Hindlimb muscle (tissue), 1 donor: ENCODE measurements at regions not wholly inside any gene's neighbourhood (a gene's known extent, or its start where the extent isn't known, plus 50 kb on each side); places are given as distances from the start of the nearest gene placed in this dataset.

Experiments
- DNase-seq: peaks from one replicate; pipeline ENCODE4 v3.0.0-alpha.2; 2013

DNA sequence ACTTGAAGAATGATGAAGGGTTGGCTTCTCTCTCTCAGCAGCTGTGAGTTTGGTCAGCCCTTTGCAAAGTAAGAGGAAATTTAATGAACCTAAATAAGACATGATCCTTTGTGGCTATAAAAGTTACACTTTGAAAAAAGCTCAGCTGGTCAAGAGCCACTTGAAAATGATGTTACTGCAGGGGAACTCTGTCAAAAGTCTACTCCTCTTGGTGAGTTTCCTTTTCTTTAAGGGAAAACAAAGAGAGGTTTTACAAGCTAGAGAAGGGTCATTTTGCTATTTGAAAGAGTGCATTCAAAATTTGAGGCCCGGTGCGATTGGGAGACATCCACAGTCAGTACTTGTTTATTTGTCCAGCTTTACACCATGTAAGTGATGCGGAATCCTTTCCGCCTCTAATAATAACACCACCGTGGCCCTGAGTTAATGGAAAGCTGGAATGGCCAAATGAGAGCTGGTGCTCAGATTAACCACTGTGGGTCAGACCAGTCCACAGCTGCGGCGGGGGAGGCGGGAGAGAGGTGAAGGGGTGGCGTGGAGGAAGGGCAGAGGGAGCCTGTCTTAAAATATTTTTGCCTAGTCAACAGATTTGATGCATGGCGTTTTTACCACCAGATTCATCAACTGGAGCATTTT is 404.0 kb downstream of the TLE4 start:
- DNase-seq = no peak

DNA sequence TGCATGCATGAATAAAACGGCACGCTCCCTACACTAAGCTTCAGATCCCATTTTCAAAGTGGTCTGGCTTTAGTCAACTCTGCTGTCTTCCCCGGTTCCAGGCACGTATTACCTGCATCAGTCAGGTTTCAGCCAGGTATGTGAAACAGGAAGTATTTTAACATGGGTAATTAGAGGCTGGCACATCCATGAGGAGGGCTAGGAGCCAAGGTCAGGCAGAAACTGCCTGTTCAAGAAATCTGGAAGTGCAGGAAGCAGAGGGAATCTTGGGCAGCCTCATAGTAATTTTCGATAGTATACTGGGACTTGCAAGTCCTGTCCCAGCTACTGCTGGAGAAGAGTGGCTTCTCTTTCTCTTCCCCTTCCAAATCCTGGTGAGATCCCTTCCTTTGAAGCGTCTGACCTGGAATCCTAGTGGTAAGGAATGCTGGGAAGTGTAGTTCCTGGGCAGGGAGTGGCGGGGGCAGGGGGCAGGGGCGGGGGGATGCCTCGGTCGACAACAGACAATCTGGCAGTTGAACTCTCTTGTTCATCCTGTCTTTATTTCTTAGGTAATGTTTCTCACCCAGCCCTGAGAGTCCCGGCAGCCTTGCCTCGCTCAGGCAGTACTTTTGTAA is 403.1 kb downstream of the TLE4 start:
- no peak for DNase-seq

DNA sequence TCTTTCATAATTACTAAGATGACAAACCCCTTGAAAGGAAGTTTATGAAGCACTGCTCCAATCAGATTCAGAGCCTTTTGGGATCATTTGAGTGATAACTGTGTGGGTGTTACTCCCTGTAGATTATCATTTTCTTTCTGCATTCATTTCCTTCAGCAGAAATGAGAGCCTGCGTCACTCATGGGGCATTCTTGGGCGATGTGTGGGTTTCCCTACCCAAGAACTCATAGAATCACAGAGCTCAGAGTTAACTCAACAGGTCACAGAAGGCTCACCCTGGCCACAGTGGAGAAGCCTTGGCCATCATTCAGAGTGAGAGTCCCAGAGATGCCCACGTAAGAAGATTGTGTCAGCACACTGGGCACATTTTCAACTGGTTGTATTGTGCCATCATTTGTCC is 401.9 kb downstream of the TLE4 start:
- no peak for DNase-seq

DNA sequence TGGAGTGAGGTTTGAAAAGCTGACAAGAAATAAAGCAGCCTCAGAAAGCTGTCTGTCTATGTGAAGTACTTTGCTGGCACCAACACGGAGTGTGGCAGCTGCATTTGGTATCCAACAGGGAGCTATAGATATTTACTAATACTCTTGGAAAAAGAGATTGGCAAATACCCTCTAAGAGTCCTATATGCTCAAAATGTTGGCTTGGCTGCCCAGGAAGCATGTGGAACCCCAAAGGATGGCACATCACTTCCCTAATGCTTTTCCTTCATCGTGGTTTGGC is 398.3 kb downstream of the TLE4 start:
- no peak for DNase-seq

DNA sequence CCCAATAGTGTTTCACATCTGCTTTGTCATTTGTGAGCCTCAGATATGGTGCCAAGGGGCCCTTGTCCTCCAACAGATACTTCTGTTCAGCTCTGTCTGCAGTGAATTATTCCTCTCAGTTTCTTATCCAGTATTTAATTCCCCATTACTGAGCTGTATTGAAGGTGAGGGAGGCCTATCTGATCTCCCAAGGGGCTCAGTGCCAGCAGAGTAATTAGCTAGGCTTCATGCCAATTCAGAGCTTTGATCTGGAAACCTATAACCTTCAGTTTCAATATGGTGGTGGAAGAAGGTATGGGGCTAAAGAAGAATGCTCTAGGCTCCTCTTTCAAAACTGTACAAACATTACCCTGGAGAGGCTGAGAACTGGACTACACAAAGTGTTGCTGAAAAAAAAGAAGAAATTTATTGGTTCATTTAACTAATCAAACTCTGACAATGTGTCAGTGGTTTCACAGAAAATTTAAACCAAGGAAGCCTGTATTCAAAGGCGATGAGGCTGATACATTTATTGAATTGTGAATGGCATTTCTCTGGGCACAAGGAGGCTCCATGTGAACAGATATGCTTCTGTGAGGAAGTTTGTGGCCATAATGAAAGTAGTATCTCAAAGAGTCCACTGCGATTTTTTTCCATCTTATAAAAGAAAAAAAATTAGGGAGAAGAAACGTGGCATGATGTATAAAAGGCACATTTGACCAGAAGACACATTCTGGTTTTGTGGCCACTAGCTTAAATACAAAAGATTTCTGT is 397.8 kb downstream of the TLE4 start:
- DNase-seq = no peak

DNA sequence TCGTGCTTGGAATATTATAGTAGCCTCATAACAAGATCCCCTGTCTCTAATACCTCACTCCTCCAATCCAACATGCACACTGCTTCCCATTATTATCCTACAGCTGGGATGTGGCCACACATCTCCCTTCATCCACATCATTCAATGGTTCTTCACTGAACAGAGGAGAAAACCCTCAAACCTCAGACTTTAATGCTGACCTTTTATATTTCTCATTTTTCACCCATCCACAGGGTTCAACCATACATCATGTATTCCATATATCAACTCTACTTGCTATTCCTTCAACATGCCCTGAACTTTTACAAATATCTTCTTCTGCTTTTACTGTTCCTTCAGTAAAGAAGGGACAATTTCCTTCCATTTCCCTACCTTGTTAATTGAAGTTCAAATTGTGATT is 396.8 kb downstream of the TLE4 start:
- no peak for DNase-seq

DNA sequence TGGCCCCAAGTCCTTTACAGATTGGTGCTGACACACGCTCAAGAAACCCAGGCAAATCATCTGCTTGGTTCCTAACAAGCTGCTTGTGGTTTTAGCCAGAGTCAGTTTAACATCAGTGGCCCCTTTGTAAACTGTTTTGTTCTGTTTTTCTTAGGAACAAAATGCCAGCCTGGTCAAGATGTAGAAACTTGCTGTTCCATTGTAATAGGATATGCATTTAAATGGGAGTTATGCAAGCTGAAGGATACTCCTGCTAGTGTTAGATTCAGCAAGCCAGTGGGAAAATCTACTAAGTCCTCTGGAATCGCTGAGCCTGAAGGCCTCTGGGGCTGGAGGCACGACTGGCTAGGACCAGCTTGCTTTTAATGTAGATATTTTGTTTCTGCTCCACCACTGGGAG is 391.1 kb downstream of the TLE4 start:
- DNase-seq = no peak

DNA sequence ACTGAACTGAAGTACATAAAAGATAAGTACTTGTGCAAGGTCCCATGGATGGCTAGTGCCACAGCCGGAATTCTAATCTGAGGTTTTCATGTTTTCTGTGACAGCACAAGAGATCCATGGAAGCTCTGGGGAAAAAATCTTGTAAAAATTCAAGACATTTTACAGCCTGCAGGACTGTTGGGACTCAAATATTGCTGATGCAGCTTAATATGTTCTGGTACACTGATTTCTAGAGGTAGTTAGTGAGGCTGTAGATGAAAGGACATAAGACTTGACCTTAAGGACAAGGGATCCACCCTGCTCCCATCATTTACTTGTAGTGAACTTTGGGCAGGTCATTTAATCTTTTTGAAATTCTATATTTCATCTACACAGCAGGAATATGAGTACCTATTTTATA is 390.4 kb downstream of the TLE4 start:
- DNase-seq = no peak

DNA sequence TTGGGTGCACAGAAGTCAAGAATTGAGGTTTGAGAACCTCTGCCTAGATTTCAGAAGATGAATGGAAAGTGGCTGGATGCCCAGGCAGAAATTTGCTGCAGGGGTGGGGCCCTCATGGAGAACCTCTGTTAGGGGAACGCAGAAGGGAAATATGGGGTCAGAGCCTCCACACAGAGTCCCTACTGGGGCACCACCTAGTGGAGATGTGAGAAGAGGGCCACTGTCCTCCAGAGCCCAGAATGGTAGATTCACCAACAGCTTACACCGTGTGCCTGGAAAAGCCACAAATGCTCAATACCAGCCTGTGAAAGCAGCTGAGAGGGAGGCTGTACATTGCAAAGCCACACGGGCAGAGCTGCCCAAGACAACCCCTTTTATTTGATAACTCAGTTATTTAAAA is 383.5 kb downstream of the TLE4 start:
- DNase-seq = no peak

DNA sequence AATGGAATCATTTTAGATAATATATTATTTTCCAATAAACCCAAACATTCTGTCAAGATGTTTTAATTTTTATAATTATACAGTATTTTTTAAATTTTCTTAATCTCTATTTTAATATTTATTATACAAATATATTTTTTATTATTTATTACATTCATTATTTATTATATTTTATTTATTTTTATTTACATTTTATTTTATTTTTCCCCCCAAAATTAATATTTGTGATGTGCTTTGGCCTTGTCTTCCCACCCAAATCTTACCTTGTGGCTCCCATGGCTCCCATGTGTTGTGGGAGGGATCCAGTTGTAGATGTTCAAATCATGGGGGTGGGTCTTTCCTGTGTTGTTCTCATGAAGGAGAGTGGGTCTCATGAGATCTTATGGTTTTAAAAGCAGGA is 382.1 kb downstream of the TLE4 start:
- no peak for DNase-seq

DNA sequence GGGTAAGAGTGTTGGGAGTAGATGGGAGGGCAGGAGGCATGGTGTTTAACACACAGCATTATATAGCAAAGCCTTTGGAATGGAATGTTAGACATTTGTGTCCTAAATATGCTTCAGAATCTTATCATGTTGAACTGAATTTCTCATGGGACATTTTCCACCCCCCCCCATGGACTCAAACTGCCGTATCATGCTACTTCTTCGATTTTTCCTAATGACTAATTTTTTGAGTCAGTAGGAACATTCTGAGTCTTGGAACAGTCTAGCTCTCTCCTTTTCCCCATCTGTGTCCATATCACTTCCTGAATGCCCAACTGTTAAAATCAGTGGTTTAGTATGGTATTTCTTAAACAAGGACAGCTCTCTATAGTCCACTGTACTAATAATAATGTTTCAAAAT is 380.6 kb downstream of the TLE4 start:
- no peak for DNase-seq

DNA sequence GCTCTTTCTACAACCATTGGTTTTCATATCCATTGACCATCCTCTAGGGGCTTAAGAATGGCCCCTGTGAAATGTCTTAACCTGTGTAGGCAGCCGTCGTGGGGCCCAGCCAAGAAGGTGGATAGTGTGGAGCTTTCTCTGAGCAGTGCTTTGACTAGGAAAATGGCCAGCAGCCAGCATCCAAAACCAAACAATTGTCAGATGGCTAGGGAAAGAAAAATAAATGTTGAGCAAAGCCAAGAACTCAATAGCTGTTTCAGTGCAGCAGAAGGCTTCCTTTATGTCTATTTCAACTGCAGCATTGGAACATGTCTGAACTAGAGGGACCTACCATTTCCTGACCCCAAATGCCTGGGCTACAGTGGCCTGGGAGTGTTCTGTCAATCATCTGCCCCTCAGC is 374.9 kb downstream of the TLE4 start:
- no peak for DNase-seq

DNA sequence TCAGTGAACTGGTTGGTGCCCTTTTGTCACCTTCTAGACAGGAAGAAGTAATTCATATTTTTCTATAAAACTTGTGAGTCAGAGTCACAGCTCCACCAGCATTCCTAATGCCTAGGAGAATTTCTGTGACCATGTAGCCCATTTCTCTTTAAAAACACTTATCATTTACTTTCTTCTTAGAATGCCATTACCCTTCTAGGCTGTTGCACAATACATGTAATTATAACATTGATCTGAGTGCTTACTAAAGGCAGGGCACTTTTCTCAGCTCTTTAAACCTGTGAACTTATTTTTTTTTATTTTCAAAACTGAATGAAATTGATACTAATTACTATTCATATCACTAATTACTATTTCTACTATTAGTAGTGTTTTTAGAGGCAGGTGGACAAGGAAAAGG is 373.7 kb downstream of the TLE4 start:
- no peak for DNase-seq

DNA sequence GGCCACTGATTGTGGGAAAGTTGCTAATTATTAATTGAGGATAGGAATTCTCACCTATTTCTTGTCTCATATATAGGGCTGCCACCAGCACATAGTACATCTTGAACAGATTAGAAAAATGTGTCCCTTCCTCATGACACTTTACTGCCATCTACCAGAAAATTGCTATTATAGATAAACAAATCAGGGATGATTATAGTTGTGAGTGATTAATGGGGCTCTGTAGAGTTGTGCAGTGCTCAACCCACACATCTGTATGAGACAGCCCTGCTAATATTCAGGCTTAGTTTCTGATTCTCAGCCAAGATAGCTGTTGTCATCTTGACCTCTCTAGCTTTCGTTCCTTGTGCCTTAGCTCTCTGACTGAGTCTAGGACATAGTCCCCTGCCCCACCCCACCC is 373.3 kb downstream of the TLE4 start:
- no peak for DNase-seq

DNA sequence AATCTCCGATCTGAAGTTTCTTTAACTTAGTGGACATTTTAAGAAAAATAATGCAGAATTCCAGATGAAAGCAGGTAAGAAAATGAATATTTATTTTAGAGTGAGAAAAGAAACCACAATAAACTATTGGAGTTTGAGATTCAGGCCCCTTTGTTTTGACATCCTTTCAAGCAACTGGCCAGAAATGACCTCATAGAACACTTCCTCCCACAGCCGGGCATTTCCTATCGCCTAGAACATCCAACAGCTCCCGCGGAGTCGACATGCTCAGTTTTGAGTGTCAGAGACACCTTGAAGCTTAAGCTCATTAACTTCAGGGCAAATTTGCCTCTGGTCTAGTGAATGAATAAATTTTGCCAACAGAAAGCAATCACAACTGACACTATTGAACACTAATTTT is 369.2 kb downstream of the TLE4 start:
- no peak for DNase-seq

DNA sequence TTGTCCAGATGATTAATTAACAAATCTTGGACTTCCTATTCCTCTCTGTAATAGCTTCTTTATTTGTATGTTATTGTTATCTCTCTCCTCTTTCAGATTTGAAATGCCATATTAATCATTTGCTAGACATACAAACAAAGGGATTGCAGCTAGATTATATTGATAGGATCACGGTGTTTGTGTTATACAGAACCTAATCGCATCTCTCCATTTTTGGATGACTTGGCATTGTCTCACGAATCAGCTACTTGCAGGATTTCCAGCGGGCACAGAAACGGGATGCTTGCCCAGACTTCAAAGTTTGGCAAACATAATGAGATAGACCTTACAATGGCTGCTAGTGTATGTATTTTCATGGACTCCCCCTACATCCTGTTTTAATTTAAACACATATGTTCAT is 368.1 kb downstream of the TLE4 start:
- no peak for DNase-seq

DNA sequence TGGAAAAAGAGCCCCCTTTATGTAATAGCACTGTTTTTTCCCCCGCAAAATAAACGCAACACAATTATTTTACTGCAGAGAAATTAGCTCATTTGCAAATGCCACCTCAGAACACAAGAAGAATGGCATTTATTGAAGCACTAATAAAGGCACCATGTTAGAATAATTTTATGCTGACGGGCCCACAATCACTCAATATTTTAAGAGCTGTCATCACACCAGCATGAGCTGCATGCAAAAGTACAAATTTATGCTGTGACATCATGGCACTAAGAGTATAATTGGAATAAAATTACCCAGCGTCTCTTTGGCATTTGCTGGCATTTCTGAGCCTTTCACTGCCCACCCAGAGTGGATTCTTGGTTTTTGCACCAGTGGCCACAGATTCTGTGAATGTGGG is 364.6 kb downstream of the TLE4 start:
- no peak for DNase-seq

DNA sequence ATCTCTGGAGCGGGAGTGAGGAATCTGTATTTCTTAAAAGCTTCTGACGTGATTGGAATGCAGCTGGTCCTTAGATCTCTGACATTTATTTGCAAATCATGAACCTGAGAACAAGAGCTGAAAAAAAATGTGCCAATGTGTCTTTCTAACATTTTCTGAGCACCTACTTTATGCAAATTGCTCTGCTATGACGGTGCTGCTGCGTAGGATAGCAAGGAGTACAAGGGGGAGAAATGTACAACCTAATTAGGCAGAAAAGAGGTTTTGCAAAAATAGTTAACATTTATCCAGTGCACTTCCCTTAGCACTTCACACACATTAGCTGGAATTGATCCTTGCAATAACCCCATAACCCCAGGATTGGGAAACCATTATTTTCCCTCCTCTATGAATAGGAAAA is 357.5 kb downstream of the TLE4 start:
- DNase-seq = no peak

DNA sequence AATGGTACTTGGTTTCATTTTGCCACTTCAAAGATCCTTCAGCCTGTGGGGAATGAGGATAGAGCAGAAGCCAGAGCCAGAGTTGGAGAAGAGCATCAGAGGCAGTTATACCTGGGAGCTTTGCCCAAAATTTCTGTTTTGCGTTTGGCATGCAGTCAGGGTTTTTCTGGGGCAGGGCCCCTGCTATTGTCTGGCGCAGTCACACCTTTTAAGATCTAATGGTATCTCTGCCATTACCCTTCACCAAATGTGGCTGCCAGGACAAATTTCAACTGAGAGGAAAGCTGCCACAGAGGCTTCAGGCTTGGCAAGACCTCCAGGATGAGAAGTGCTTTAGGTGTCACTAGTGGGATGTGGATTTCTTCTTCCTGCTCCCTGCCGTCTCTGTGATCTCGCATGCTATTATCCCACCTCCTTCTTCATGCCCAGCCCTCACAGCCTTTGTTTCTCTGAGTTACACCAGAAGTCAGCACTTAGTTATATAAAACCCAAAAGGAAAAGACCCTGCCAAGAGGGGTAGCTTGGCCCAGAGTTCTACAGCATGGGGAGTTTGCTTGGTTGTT is 357.0 kb downstream of the TLE4 start:
- DNase-seq = no peak

DNA sequence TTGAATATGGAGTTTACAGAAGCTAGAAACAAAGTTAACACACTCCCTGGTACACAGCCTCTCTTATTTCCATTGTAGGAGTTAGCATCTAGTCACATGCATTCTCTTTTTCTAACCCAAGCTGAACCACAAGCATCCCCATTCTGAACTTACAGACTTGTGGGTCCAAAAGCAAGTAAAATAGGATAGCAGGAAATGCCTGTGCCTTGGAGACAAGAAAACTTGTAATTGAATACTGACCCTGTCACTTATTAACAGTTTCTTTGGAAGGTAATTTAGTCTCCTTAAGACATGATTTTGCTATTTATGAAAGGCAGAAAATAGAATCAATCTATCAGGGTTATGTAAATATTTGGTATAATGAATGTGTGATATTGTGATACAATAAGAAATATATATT is 353.6 kb downstream of the TLE4 start:
- no peak for DNase-seq

DNA sequence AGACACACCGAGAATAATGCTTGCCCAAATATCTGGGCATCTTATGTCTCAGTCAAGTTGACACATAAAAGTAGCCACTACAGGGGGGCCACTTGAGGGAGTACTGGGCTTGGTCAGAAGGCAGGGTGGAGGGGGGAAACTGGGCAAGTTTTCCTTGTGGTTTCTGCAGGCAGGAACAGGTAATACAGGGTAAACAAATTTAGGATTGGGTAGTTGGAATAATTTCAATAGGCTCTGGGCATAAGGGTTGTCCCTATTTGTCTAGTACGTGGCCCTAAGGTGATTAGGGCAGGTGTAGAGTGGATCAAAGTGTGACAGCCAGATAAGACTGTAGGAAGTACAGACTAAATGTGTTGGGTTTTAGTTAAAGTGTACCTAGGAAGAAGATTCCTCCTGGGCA is 353.1 kb downstream of the TLE4 start:
- DNase-seq = no peak

DNA sequence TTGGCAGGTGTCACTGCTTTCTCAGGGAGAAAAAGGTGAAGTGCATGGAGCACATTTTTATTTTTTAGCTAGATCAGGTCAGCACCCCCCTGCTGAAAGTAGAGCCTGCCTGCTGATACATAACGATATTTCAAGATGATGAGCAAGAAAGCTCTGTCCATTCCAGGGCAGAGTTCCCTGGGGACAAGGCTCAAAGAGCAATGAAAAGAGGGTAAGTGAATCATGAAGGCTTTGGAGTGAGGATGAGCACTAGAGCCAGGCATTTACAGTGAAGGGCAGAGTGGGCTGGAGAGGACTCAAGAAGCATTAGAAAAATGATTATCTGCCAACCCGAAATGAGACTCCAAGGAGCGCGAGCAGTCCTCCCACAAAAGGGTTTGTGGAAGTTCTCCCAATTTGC is 345.7 kb downstream of the TLE4 start:
- DNase-seq = no peak

DNA sequence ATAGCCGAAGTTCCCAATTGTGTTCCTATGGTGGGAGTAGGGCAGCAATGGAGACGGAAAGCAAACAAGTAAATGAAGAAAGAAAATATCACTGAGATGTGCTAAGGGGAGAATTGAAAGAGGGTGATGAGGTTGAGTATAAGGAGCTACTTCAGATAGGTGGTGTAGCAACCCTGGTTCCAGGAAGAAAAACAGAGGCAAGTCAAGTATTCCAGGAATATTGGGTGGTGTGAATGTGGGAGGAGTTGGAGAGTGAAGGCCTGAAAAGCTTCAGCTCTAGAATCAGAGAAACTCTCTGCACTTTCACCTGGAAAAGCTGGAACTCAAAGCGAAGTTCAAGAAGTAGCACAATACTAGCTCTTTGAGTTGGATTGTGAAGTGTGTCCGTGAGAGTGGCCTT is 342.1 kb downstream of the TLE4 start:
- DNase-seq = no peak

DNA sequence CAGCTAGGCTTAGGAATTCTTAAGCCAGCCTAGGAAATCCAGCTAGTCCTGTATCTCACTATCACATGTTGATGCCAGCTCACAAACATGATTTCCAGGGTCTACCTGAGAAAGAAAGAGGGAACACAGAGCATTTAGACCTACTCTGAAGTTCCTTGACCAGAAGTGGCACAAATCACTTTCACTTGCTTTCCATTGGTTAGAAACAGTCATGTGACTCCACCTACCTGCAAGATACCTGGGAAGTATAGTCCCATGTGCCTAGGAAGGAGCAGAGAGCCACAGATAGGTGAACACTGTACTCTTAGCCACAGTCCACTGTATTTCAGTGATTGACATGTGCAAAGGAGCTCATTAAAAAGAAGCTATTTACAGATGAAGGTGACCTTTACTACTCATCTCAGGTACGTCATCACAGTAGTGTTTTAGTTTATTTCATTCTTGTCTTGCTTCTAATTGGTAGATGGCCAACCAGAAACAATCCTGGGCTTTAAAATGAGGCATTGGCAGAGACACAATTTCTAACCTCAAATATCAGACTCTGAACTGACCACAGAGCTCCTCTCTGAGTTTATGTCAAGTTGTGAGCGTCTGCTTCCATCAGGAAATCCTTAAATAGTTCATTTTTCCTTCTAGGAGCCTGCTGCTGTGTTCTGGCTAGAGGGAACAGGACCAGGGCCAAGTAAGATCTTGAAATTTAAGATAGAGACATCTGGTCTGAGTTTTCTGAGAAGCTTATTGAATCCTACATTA is 340.7 kb downstream of the TLE4 start:
- peak; percentile 64 for DNase-seq
